Fibroblast of lung (primary cell): ENCODE measurements at regions not wholly inside any gene's neighbourhood (a gene's known extent, or its start where the extent isn't known, plus 50 kb on each side); places are given as distances from the start of the nearest gene placed in this dataset.
"Not testable (repeated sequence)": the region's sequence is repeated elsewhere in the genome, so short reads cannot be mapped to it uniquely, and the experiment has no call there.

Experiments
- CTCF ChIP-seq, 2 donors: IDR thresholded peaks in 1 of 2; conservative IDR thresholded peaks in 1 of 2; 1 replicate in 1 of 2; 2 replicates in 1 of 2; pipeline ENCODE4 v1.5.1; 2011 to 2012; ENCODE audit warnings: low read length in 2 of 2, control low read depth in 1 of 2, inconsistent platforms in 1 of 2, low read depth in 1 of 2, mild to moderate bottlenecking in 1 of 2
- EZH2 ChIP-seq: IDR thresholded peaks from 2 replicates; pipeline ENCODE4 v1.5.1; 2012; ENCODE audit warnings: low read length, control low read depth, mild to moderate bottlenecking; ENCODE audit errors: missing control alignments

GRCh38 chr13:21243898-21244184 is 67.4 kb downstream of the MRPL57 start:
- not testable (repeated sequence) for TF ChIP-seq CTCF (conservative IDR thresholded peaks at IDR 0.05 in 1 of 2, IDR thresholded peaks at IDR 0.05 in 1 of 2; ENCODE audit: low read depth in 1 of 2, low read length in 2 of 2); EZH2
